CD4-positive, alpha-beta memory T cell (primary cell): ENCODE measurements at regions not wholly inside any gene's neighbourhood (a gene's known extent, or its start where the extent isn't known, plus 50 kb on each side); places are given as distances from the start of the nearest gene placed in this dataset.
A peak's percentile ranks its signal among the peaks of the same experiment; 100 is the strongest.

ENCODE experiments used
- CTCF ChIA-PET: fragments of 350-600 bp; sonication (Branson Sonifier 250); formaldehyde crosslinking; loops from one replicate; lab custom pipeline; 2021; ENCODE audit warnings: inconsistent platforms; ENCODE audit not compliant: partially characterized antibody; lab: Charles Lee
- POLR2A ChIA-PET: fragments of 350-600 bp; sonication (Branson Sonifier 250); formaldehyde crosslinking; loops from one replicate; lab custom pipeline; 2021; ENCODE audit not compliant: partially characterized antibody; lab: Charles Lee
- DNase-seq, 5 donors: peaks; one replicate each; pipeline versions ENCODE4 v3.0.0 to v3.0.0-alpha.2; 2020 to 2022; ENCODE audit warnings: mixed read lengths in 1 of 5
- H3K27ac ChIP-seq: one replicate; pipeline ENCODE4 v1.7.0; 2013; ENCODE audit warnings: low read depth, low read length
- H3K27me3 ChIP-seq: 2 replicates; pipeline ENCODE4 v1.7.0; 2013; ENCODE audit warnings: mild to moderate bottlenecking, low read length, moderate library complexity; ENCODE audit not compliant: insufficient read depth
- H3K36me3 ChIP-seq: 2 replicates; pipeline ENCODE4 v1.7.0; 2013; ENCODE audit warnings: mild to moderate bottlenecking, low read length, moderate library complexity; ENCODE audit not compliant: insufficient read depth
- H3K4me1 ChIP-seq: 2 replicates; pipeline ENCODE4 v1.7.0; 2013; ENCODE audit warnings: mild to moderate bottlenecking, low read length, moderate library complexity; ENCODE audit not compliant: insufficient read depth
- H3K4me3 ChIP-seq, 2 donors: one replicate each; pipeline ENCODE4 v1.7.0; 2013; ENCODE audit warnings: low read length in 2 of 2, mild to moderate bottlenecking in 1 of 2
- H3K9me3 ChIP-seq, 2 donors: one replicate each; pipeline ENCODE4 v1.7.0; 2013; ENCODE audit warnings: low read length in 2 of 2, control low read depth in 1 of 2; ENCODE audit not compliant: control insufficient read depth in 1 of 2
- H3K27ac Mint-ChIP-seq, 7 donors: one replicate each; pipeline ENCODE4 v1.8.0; 2020 to 2021; ENCODE audit warnings: mixed read lengths in 7 of 7, mild to moderate bottlenecking in 6 of 7, inconsistent platforms in 3 of 7, moderate library complexity in 3 of 7
- H3K27me3 Mint-ChIP-seq, 2 donors: one replicate each; pipeline ENCODE4 v1.8.0; 2020 to 2021; ENCODE audit warnings: mixed read lengths in 2 of 2
- H3K36me3 Mint-ChIP-seq, 2 donors: one replicate each; pipeline ENCODE4 v1.8.0; 2020 to 2021; ENCODE audit warnings: mixed read lengths in 2 of 2, inconsistent platforms in 1 of 2, mild to moderate bottlenecking in 1 of 2
- H3K4me1 Mint-ChIP-seq, 4 donors: one replicate each; pipeline ENCODE4 v1.8.0; 2020 to 2021; ENCODE audit warnings: mixed read lengths in 4 of 4, mild to moderate bottlenecking in 1 of 4
- H3K4me3 Mint-ChIP-seq, 8 donors: one replicate each; pipeline ENCODE4 v1.8.0; 2020 to 2021; ENCODE audit warnings: mixed read lengths in 8 of 8, mild to moderate bottlenecking in 7 of 8, moderate library complexity in 6 of 8, inconsistent platforms in 3 of 8
- H3K9me3 Mint-ChIP-seq, 8 donors: one replicate each; pipeline ENCODE4 v1.8.0; 2020 to 2021; ENCODE audit warnings: mixed read lengths in 8 of 8, mild to moderate bottlenecking in 5 of 8, inconsistent platforms in 3 of 8, moderate library complexity in 1 of 8
- intact Hi-C: fragments of 100-400 bp; cut with micrococcal nuclease; formaldehyde crosslinking; loops from one replicate; pipeline ENCODE4 v1.15.1; 2023

- intact Hi-C loops: no loop called here
- Mint-ChIP-seq H3K4me1 (no peaks in the 10 kb centered on the region), H3K27me3 (no peaks in the 10 kb centered on the region), H3K36me3 (no peaks in the 10 kb centered on the region), H3K9me3 (peaks cover 0 to 6% (median 0%) of the 10 kb centered on the region in 8 donors), H3K27ac (no peak overlapping the region), H3K4me3 (no peak overlapping the region)
- ChIA-PET CTCF (no interaction called here), POLR2A (no interaction called here)
- Histone ChIP-seq H3K4me1 (no peaks in the 10 kb centered on the region), H3K4me3 (no peak overlapping the region), H3K36me3 (no peaks in the 10 kb centered on the region), H3K9me3 (no peaks in the 10 kb centered on the region), H3K27me3 (no peaks in the 10 kb centered on the region), H3K27ac (no peak overlapping the region)
- DNase-seq: no peak
These were observed 714.0 kb downstream of the RWDD3 start for GRCh38 chr1:95948023-95948422.

- no peaks in the 10 kb centered on the region for H3K36me3 Mint-ChIP-seq
- no peaks in the 10 kb centered on the region for H3K36me3 ChIP-seq
- no peaks in the 10 kb centered on the region for H3K4me1 Mint-ChIP-seq
- no peak overlapping the region for H3K27ac Mint-ChIP-seq
- H3K9me3 Mint-ChIP-seq: peaks cover 0 to 7% (median 0%) of the 10 kb centered on the region in 8 donors
- H3K9me3 ChIP-seq: no peaks in the 10 kb centered on the region
- no peak overlapping the region for H3K27ac ChIP-seq
- no peaks in the 10 kb centered on the region for H3K27me3 Mint-ChIP-seq
- no peak overlapping the region for H3K4me3 ChIP-seq
- POLR2A ChIA-PET: no interaction called here
- no peaks in the 10 kb centered on the region for H3K4me1 ChIP-seq
- no peaks in the 10 kb centered on the region for H3K27me3 ChIP-seq
- intact Hi-C loops: no loop called here
- CTCF ChIA-PET: no interaction called here
- DNase-seq: no peak
- H3K4me3 Mint-ChIP-seq: peak overlapping the region in 1 of 8 donors; percentile 29
These were observed 717.5 kb downstream of the RWDD3 start for GRCh38 chr1:95951371-95952102.

- Histone ChIP-seq H3K9me3 (no peaks in the 10 kb centered on the region), H3K36me3 (no peaks in the 10 kb centered on the region), H3K27ac (no peak overlapping the region), H3K4me3 (no peak overlapping the region), H3K27me3 (no peaks in the 10 kb centered on the region), H3K4me1 (no peaks in the 10 kb centered on the region)
- Mint-ChIP-seq H3K27me3 (no peaks in the 10 kb centered on the region), H3K36me3 (no peaks in the 10 kb centered on the region), H3K4me3 (no peak overlapping the region), H3K9me3 (peaks cover 0 to 11% (median 3%) of the 10 kb centered on the region in 8 donors), H3K27ac (no peak overlapping the region), H3K4me1 (no peaks in the 10 kb centered on the region)
- DNase-seq: no peak
- ChIA-PET CTCF (no interaction called here), POLR2A (no interaction called here)
- intact Hi-C loops: no loop called here
These were observed 719.0 kb downstream of the RWDD3 start for GRCh38 chr1:95953015-95953414.

- Mint-ChIP-seq H3K36me3 (no peaks in the 10 kb centered on the region), H3K27ac (no peak overlapping the region), H3K9me3 (peaks cover 0 to 10% (median 4%) of the 10 kb centered on the region in 8 donors), H3K4me3 (no peak overlapping the region), H3K27me3 (no peaks in the 10 kb centered on the region), H3K4me1 (no peaks in the 10 kb centered on the region)
- no peak for DNase-seq
- CTCF ChIA-PET: no interaction called here
- H3K4me3 ChIP-seq: no peak overlapping the region
- intact Hi-C loops: no loop called here
- H3K4me1 ChIP-seq: no peaks in the 10 kb centered on the region
- H3K27ac ChIP-seq: no peak overlapping the region
- H3K9me3 ChIP-seq: no peaks in the 10 kb centered on the region
- H3K36me3 ChIP-seq: no peaks in the 10 kb centered on the region
- H3K27me3 ChIP-seq: no peaks in the 10 kb centered on the region
- POLR2A ChIA-PET: no interaction called here
These were observed 720.6 kb downstream of the RWDD3 start for GRCh38 chr1:95954585-95954984.

- Mint-ChIP-seq H3K36me3 (no peaks in the 10 kb centered on the region), H3K4me1 (no peaks in the 10 kb centered on the region), H3K27ac (no peak overlapping the region), H3K4me3 (no peak overlapping the region), H3K27me3 (no peaks in the 10 kb centered on the region), H3K9me3 (peaks cover 1 to 9% (median 5%) of the 10 kb centered on the region in 8 donors)
- ChIA-PET POLR2A (no interaction called here), CTCF (no interaction called here)
- Histone ChIP-seq H3K4me1 (no peaks in the 10 kb centered on the region), H3K27ac (no peak overlapping the region), H3K36me3 (no peaks in the 10 kb centered on the region), H3K9me3 (no peaks in the 10 kb centered on the region), H3K27me3 (no peaks in the 10 kb centered on the region), H3K4me3 (no peak overlapping the region)
- intact Hi-C loops: no loop called here
- DNase-seq: no peak
These were observed 722.2 kb downstream of the RWDD3 start for GRCh38 chr1:95956215-95956614.

- Mint-ChIP-seq H3K36me3 (no peaks in the 10 kb centered on the region), H3K4me3 (no peak overlapping the region), H3K27me3 (no peaks in the 10 kb centered on the region), H3K27ac (no peak overlapping the region), H3K4me1 (no peaks in the 10 kb centered on the region), H3K9me3 (peaks cover 2 to 11% (median 6%) of the 10 kb centered on the region in 8 donors)
- Histone ChIP-seq H3K27ac (no peak overlapping the region), H3K4me3 (no peak overlapping the region), H3K27me3 (no peaks in the 10 kb centered on the region), H3K9me3 (no peaks in the 10 kb centered on the region), H3K4me1 (no peaks in the 10 kb centered on the region), H3K36me3 (no peaks in the 10 kb centered on the region)
- intact Hi-C loops: no loop called here
- DNase-seq: no peak
- ChIA-PET POLR2A (no interaction called here), CTCF (no interaction called here)
These were observed 723.7 kb downstream of the RWDD3 start for GRCh38 chr1:95957748-95958147.

GRCh38 chr1:95966866-95967265 is 732.9 kb downstream of the RWDD3 start:
- ChIA-PET POLR2A (no interaction called here), CTCF (no interaction called here)
- Mint-ChIP-seq H3K9me3 (peaks cover 0 to 9% (median 7%) of the 10 kb centered on the region in 8 donors), H3K27me3 (no peaks in the 10 kb centered on the region), H3K36me3 (no peaks in the 10 kb centered on the region), H3K27ac (no peak overlapping the region), H3K4me3 (no peak overlapping the region), H3K4me1 (no peaks in the 10 kb centered on the region)
- intact Hi-C loops: no loop called here
- Histone ChIP-seq H3K27me3 (no peaks in the 10 kb centered on the region), H3K9me3 (no peaks in the 10 kb centered on the region), H3K27ac (no peak overlapping the region), H3K36me3 (no peaks in the 10 kb centered on the region), H3K4me1 (no peaks in the 10 kb centered on the region), H3K4me3 (no peak overlapping the region)
- no peak for DNase-seq
